ENCODE measurements at regions not wholly inside any gene's neighbourhood (a gene's known extent, or its start where the extent isn't known, plus 50 kb on each side); places are given as distances from the start of the nearest gene placed in this dataset.

DNA sequence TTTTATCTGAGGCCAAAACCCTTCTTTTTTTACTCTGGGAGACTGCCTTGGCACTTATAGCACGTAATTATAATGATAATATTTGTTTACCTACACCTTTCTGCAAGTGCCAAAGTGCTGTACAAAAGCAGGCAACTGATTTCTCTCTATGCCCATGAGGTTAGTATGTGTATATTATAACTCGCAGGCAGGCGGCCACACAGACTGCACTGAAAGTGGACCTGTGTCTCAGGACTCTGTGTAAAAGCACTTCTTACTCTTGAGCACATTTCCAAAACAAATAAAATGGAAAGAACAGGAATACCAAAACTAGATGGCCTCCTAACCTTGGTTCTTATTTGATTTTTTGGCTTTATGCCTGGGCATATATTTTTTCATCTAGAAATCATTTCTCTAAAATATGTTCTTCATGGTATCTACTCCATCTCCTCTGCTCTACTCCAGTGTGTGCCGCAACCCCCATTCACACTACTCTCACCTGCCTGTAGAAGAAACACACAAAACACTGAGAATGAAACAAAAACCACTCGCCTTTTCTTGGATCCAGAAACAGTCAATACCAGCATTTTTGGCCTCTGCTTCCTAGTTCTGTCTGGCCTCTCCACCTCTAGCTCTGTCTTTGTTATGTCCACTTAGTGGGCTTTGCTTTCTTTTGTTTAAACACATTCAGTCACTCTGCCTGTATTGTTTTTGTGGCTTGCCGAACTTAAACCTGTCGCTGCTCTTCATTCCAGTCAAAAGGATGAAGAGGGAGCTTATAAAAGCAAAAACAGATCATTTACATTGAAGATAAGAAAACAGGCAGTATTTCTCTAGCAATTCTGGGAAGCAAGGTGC lies 934.5 kb upstream of the TENM3 start:
- TF ChIP-seq POLR2AphosphoS5 (IDR thresholded peaks at IDR 0.05; ENCODE audit: borderline replicate concordance, low read depth, low read length) = no peak
- no peak for TF ChIP-seq EZH2 (IDR thresholded peaks at IDR 0.05)
